B cell (primary cell): ENCODE measurements at regions not wholly inside any gene's neighbourhood (a gene's known extent, or its start where the extent isn't known, plus 50 kb on each side); places are given as distances from the start of the nearest gene placed in this dataset.

Experiments
- ATAC-seq: fragments of 200-7000 bp; cut with Tn5 transposase; one replicate; pipeline ENCODE4 v1.10.0; 2021; ENCODE audit warnings: low read depth, mild to moderate bottlenecking, moderate number of reproducible peaks, moderate library complexity
- CTCF ChIA-PET: fragments of 350-600 bp; sonication (Branson Sonifier 250); formaldehyde crosslinking; loops from one replicate; lab custom pipeline; 2021; ENCODE audit warnings: antibody characterized with exemption, inconsistent platforms; lab: Charles Lee
- POLR2A ChIA-PET: fragments of 350-600 bp; sonication (Branson Sonifier 250); formaldehyde crosslinking; loops from one replicate; lab custom pipeline; 2021; ENCODE audit warnings: antibody characterized with exemption; lab: Charles Lee
- DNase-seq: peaks from one replicate; pipeline ENCODE4 v3.0.0; 2013
- H2AFZ ChIP-seq: 2 replicates; pipeline ENCODE4 v1.6.1; 2012; ENCODE audit warnings: mild to moderate bottlenecking, low read depth, low read length; ENCODE audit not compliant: insufficient read depth, poor library complexity, severe bottlenecking
- H3K27ac ChIP-seq, 2 donors: 1 replicate in 1 of 2; 2 replicates in 1 of 2; pipeline ENCODE4 v1.5.1; 2012 to 2013; ENCODE audit warnings: low read length in 2 of 2, mild to moderate bottlenecking in 2 of 2, moderate library complexity in 1 of 2
- H3K27me3 ChIP-seq, 4 experiments: fragments of 200-600 bp in 1 of 4; sonication (generic) in 1 of 4; replicated peaks in 1 of 4; 1 replicate in 2 of 4; 2 replicates in 2 of 4; pipeline versions ENCODE4 v1.6.1 to v1.7.0; 2013 to 2016; ENCODE audit warnings: low read length in 3 of 4, mild to moderate bottlenecking in 2 of 4, mixed read lengths in 1 of 4, moderate library complexity in 1 of 4; ENCODE audit not compliant: insufficient read depth in 4 of 4, control insufficient read depth in 3 of 4; ENCODE audit errors: control extremely low read depth in 1 of 4
- H3K36me3 ChIP-seq, 2 experiments: replicated peaks in 1 of 2; 1 replicate in 1 of 2; 2 replicates in 1 of 2; pipeline versions ENCODE4 v1.6.1 to v1.7.1; 2013; ENCODE audit warnings: low read length in 1 of 2; ENCODE audit not compliant: insufficient read depth in 2 of 2, control insufficient read depth in 1 of 2; ENCODE audit errors: control extremely low read depth in 1 of 2, extremely low read depth in 1 of 2
- H3K4me1 ChIP-seq, 2 donors: fragments of 200-600 bp in 1 of 2; sonication (generic) in 1 of 2; 1 replicate in 1 of 2; 2 replicates in 1 of 2; pipeline versions ENCODE4 v1.5.1 to v1.6.1; 2013 to 2017; ENCODE audit warnings: low read length in 2 of 2; ENCODE audit not compliant: control insufficient read depth in 2 of 2, insufficient read depth in 2 of 2
- H3K4me2 ChIP-seq: replicated peaks from 2 replicates; pipeline ENCODE3; 2012; ENCODE audit warnings: mild to moderate bottlenecking, low read depth, low read length; ENCODE audit not compliant: poor library complexity, severe bottlenecking
- H3K4me3 ChIP-seq, 5 experiments: fragments of 200-600 bp in 1 of 5; sonication (generic) in 1 of 5; 1 replicate in 3 of 5; 2 replicates in 2 of 5; pipeline versions ENCODE4 v1.5.1 to v1.7.0; 2011 to 2016; ENCODE audit warnings: low read length in 4 of 5, mild to moderate bottlenecking in 4 of 5, low read depth in 2 of 5, control low read depth in 1 of 5, moderate library complexity in 1 of 5; ENCODE audit not compliant: insufficient read depth in 1 of 5; ENCODE audit errors: control extremely low read depth in 1 of 5, extremely low read depth in 1 of 5
- H3K79me2 ChIP-seq: fragments of 200-600 bp; sonication (generic); one replicate; pipeline ENCODE4 v1.6.0; 2016; ENCODE audit warnings: low read length; ENCODE audit not compliant: control insufficient read depth, insufficient read depth
- H3K9ac ChIP-seq: fragments of 200-600 bp; sonication (generic); 2 replicates; pipeline ENCODE4 v1.6.1; 2017; ENCODE audit warnings: mild to moderate bottlenecking, low read length, moderate library complexity
- H3K9me3 ChIP-seq, 3 donors: one replicate each; pipeline versions ENCODE4 v1.6.1 to v1.7.1; 2013; ENCODE audit warnings: low read length in 2 of 3; ENCODE audit not compliant: control insufficient read depth in 2 of 3, insufficient read depth in 1 of 3; ENCODE audit errors: control extremely low read depth in 1 of 3
- H4K20me1 ChIP-seq: 2 replicates; pipeline ENCODE4 v1.6.0; 2012; ENCODE audit warnings: mild to moderate bottlenecking, low read length; ENCODE audit not compliant: insufficient read depth, control insufficient read depth, poor library complexity, severe bottlenecking
- H3K27ac Mint-ChIP-seq: one replicate; pipeline ENCODE4 v1.8.0; 2021; ENCODE audit warnings: mixed read lengths
- H3K27me3 Mint-ChIP-seq: one replicate; pipeline ENCODE4 v1.8.0; 2021; ENCODE audit warnings: mixed read lengths
- H3K4me1 Mint-ChIP-seq: one replicate; pipeline ENCODE4 v1.8.0; 2021; ENCODE audit warnings: mixed read lengths
- H3K4me3 Mint-ChIP-seq: one replicate; pipeline ENCODE4 v1.8.0; 2021; ENCODE audit warnings: mixed read lengths
- H3K9me3 Mint-ChIP-seq: one replicate; pipeline ENCODE4 v1.8.0; 2022; ENCODE audit warnings: mixed read lengths; ENCODE audit not compliant: insufficient read depth
- EZH2 ChIP-seq: IDR thresholded peaks from 2 replicates; pipeline ENCODE4 v1.6.1; 2012; ENCODE audit warnings: borderline replicate concordance, low read depth, mild to moderate bottlenecking, moderate library complexity, low read length; ENCODE audit not compliant: insufficient read depth, poor library complexity, severe bottlenecking
- WGBS: methylation state at CpG from one replicate; pipeline ENCODE4 v1.1.5; 2013; ENCODE audit warnings: missing lambda C conversion rate; ENCODE audit not compliant: insufficient coverage; 5-methylcytosine and 5-hydroxymethylcytosine counted together
- intact Hi-C: fragments of 100-400 bp; cut with micrococcal nuclease; formaldehyde crosslinking; loops from one replicate; pipeline ENCODE4 v1.10.0; 2022
- TF ChIP-seq, protein P1 (sequence below): fragments of 200-600 bp; IDR thresholded peaks from one replicate; pipeline ENCODE4 v1.8.0; 2022; ENCODE audit warnings: antibody characterized with exemption, mild to moderate bottlenecking

DNA sequence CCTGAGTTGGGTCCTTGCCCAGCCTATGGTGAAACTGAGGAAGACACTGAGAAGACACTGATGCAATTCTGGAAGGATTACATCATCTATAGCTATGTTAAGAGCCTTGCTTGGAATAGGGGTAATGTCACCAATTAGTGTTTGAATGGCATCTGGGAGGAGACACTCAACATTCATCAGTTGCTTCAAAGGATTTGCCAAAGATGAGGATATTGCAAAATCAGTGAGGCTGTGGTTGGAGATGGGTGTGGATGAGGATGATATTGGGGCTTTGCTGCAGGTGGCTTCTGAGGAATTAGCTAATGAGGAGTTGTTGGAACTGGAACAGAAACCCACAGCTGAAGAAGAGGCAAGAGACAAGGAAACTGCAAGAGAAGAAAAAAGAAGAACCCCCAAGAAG is 146.7 kb upstream of the SP4 start:
- CTCF ChIA-PET = interaction anchor here (0.7 to 1.4 kb wide), 4 partner anchors 10 to 179 kb away, joined by 3 to 8 read pairs (median 4); no protein-coding TSS in a partner anchor

DNA sequence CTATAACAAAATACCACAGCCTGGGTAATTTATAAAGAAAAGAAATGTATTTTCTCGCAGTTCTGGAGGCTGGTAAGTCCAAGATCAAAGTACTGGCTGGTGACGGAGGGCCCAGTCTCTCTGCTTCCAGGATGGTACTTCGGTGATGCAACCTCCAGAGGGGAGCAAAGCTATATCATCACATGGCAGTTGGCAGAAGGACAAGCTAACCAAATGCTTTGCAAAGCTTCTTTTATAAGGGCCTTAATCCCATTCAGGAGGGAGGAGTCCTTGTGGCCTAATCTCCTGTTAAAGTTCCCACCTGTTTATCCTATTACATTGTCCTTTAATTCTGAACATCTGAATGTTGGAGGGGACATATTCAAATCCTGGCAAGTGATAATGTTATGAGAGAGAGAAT is 134.1 kb upstream of the SP4 start:
- H3K27me3 ChIP-seq = no peaks in the 10 kb centered on the region
- intact Hi-C loops = no loop called here
- no peak overlapping the region for H2AFZ ChIP-seq
- H3K9ac ChIP-seq = no peak overlapping the region
- no peaks in the 10 kb centered on the region for H3K4me1 Mint-ChIP-seq
- WGBS = 100% methylated on average over 2 of the region's 3 CpGs
- H3K27ac Mint-ChIP-seq = no peak overlapping the region
- no peak overlapping the region for H3K4me3 ChIP-seq
- H3K4me2 ChIP-seq = no peak overlapping the region
- no peaks in the 10 kb centered on the region for H3K9me3 Mint-ChIP-seq
- no peaks in the 10 kb centered on the region for H4K20me1 ChIP-seq
- DNase-seq = no peak
- TF ChIP-seq EZH2 = no peak
- TF ChIP-seq, protein P1, sequence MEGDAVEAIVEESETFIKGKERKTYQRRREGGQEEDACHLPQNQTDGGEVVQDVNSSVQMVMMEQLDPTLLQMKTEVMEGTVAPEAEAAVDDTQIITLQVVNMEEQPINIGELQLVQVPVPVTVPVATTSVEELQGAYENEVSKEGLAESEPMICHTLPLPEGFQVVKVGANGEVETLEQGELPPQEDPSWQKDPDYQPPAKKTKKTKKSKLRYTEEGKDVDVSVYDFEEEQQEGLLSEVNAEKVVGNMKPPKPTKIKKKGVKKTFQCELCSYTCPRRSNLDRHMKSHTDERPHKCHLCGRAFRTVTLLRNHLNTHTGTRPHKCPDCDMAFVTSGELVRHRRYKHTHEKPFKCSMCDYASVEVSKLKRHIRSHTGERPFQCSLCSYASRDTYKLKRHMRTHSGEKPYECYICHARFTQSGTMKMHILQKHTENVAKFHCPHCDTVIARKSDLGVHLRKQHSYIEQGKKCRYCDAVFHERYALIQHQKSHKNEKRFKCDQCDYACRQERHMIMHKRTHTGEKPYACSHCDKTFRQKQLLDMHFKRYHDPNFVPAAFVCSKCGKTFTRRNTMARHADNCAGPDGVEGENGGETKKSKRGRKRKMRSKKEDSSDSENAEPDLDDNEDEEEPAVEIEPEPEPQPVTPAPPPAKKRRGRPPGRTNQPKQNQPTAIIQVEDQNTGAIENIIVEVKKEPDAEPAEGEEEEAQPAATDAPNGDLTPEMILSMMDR = no peak
- POLR2A ChIA-PET = no interaction called here
- H3K27me3 Mint-ChIP-seq = no peaks in the 10 kb centered on the region
- H3K27ac ChIP-seq = no peak overlapping the region
- no peak overlapping the region for H3K4me3 Mint-ChIP-seq
- no peaks in the 10 kb centered on the region for H3K36me3 ChIP-seq
- CTCF ChIA-PET = no interaction called here
- H3K79me2 ChIP-seq = no peaks in the 10 kb centered on the region
- no peaks in the 10 kb centered on the region for H3K9me3 ChIP-seq
- no peak for ATAC-seq
- H3K4me1 ChIP-seq = no peaks in the 10 kb centered on the region

More for the DNA sequence above, 146.7 kb upstream of the SP4 start:
- H3K4me3 ChIP-seq = no peak overlapping the region
- DNase-seq = no peak
- intact Hi-C loops = no loop called here
- POLR2A ChIA-PET = no interaction called here
- H3K9ac ChIP-seq = no peak overlapping the region
- Mint-ChIP-seq H3K27ac (no peak overlapping the region), H3K27me3 (no peaks in the 10 kb centered on the region), H3K9me3 (no peaks in the 10 kb centered on the region), H3K4me3 (no peak overlapping the region), H3K4me1 (peaks cover 2% of the 10 kb centered on the region)
- H3K36me3 ChIP-seq = no peaks in the 10 kb centered on the region
- H3K4me1 ChIP-seq = no peaks in the 10 kb centered on the region
- ATAC-seq = no peak
- H3K4me2 ChIP-seq = no peak overlapping the region
- H3K27ac ChIP-seq = no peak overlapping the region
- H2AFZ ChIP-seq = peak overlapping the region; percentile 40
- no peaks in the 10 kb centered on the region for H4K20me1 ChIP-seq
- H3K9me3 ChIP-seq = no peaks in the 10 kb centered on the region
- H3K27me3 ChIP-seq = no peaks in the 10 kb centered on the region
- no peaks in the 10 kb centered on the region for H3K79me2 ChIP-seq
- no peak for TF ChIP-seq EZH2
- TF ChIP-seq, protein P1 = no peak
